ENCODE measurements at regions not wholly inside any gene's neighbourhood (a gene's known extent, or its start where the extent isn't known, plus 50 kb on each side); places are given as distances from the start of the nearest gene placed in this dataset.
"Not testable (repeated sequence)": the region's sequence is repeated elsewhere in the genome, so short reads cannot be mapped to it uniquely, and the experiment has no call there.

- Histone ChIP-seq H3K36me3 (ENCODE audit: control insufficient read depth, insufficient read depth, low read length) (no peaks in the 10 kb centered on the region), H3K27ac (ENCODE audit: low read depth, low read length) (no peak overlapping the region), H3K4me3 (ENCODE audit: low read length) (no peak overlapping the region), H3K9ac (ENCODE audit: low read length) (no peak overlapping the region), H3K27me3 (ENCODE audit: control insufficient read depth, insufficient read depth, low read length) (no peaks in the 10 kb centered on the region), H3K4me1 (ENCODE audit: control insufficient read depth, insufficient read depth, low read length) (no peaks in the 10 kb centered on the region)
Observed at GRCh38 chr2:47964277-47964676, 58.0 kb upstream of the FBXO11 start.

- Histone ChIP-seq H3K4me1 (ENCODE audit: control insufficient read depth, insufficient read depth, low read length) (no peaks in the 10 kb centered on the region), H3K4me3 (ENCODE audit: low read length) (no peak overlapping the region), H3K27me3 (ENCODE audit: control insufficient read depth, insufficient read depth, low read length) (no peaks in the 10 kb centered on the region), H3K27ac (ENCODE audit: low read depth, low read length) (no peak overlapping the region), H3K9ac (ENCODE audit: low read length) (no peak overlapping the region), H3K36me3 (ENCODE audit: control insufficient read depth, insufficient read depth, low read length) (no peaks in the 10 kb centered on the region)
Observed at GRCh38 chr2:47964722-47965434, 58.6 kb upstream of the FBXO11 start.

GRCh38 chr2:47976728-47977127, 70.4 kb upstream of the FBXO11 start:
- H3K4me1 ChIP-seq (ENCODE audit: control insufficient read depth, insufficient read depth, low read length); H3K36me3 ChIP-seq (ENCODE audit: control insufficient read depth, insufficient read depth, low read length); H3K27ac ChIP-seq (ENCODE audit: low read depth, low read length); H3K4me3 ChIP-seq (ENCODE audit: low read length); H3K9ac ChIP-seq (ENCODE audit: low read length); H3K27me3 ChIP-seq (ENCODE audit: control insufficient read depth, insufficient read depth, low read length): not testable (repeated sequence)

GRCh38 chr2:47984041-47984440, 77.7 kb upstream of the FBXO11 start:
- H3K27me3 ChIP-seq (ENCODE audit: control insufficient read depth, insufficient read depth, low read length): no peaks in the 10 kb centered on the region
- H3K36me3 ChIP-seq (ENCODE audit: control insufficient read depth, insufficient read depth, low read length): no peaks in the 10 kb centered on the region
- H3K4me3 ChIP-seq (ENCODE audit: low read length): no peak overlapping the region
- no peak overlapping the region for H3K9ac ChIP-seq (ENCODE audit: low read length)
- no peaks in the 10 kb centered on the region for H3K4me1 ChIP-seq (ENCODE audit: control insufficient read depth, insufficient read depth, low read length)
- H3K27ac ChIP-seq (ENCODE audit: low read depth, low read length): no peak overlapping the region

GRCh38 chr2:47990503-47990902, 84.2 kb upstream of the FBXO11 start:
- H3K27me3 ChIP-seq (ENCODE audit: control insufficient read depth, insufficient read depth, low read length): no peaks in the 10 kb centered on the region

GRCh38 chr2:47992671-47993070, 86.4 kb upstream of the FBXO11 start:
- no peaks in the 10 kb centered on the region for H3K27me3 ChIP-seq (ENCODE audit: control insufficient read depth, insufficient read depth, low read length)
- no peak overlapping the region for H3K9ac ChIP-seq (ENCODE audit: low read length)
- H3K36me3 ChIP-seq (ENCODE audit: control insufficient read depth, insufficient read depth, low read length): no peaks in the 10 kb centered on the region
- H3K4me3 ChIP-seq (ENCODE audit: low read length): no peak overlapping the region
- H3K27ac ChIP-seq (ENCODE audit: low read depth, low read length): no peak overlapping the region
- no peaks in the 10 kb centered on the region for H3K4me1 ChIP-seq (ENCODE audit: control insufficient read depth, insufficient read depth, low read length)

More at GRCh38 chr2:47990503-47990902, 84.2 kb upstream of the FBXO11 start:
- Histone ChIP-seq H3K27ac (ENCODE audit: low read depth, low read length) (no peak overlapping the region), H3K4me1 (ENCODE audit: control insufficient read depth, insufficient read depth, low read length) (no peaks in the 10 kb centered on the region), H3K36me3 (ENCODE audit: control insufficient read depth, insufficient read depth, low read length) (no peaks in the 10 kb centered on the region), H3K9ac (ENCODE audit: low read length) (no peak overlapping the region), H3K4me3 (ENCODE audit: low read length) (no peak overlapping the region)

GRCh38 chr2:47996808-47997207, 90.5 kb upstream of the FBXO11 start:
- no peaks in the 10 kb centered on the region for H3K27me3 ChIP-seq (ENCODE audit: control insufficient read depth, insufficient read depth, low read length)
- no peak overlapping the region for H3K9ac ChIP-seq (ENCODE audit: low read length)
- no peak overlapping the region for H3K27ac ChIP-seq (ENCODE audit: low read depth, low read length)
- no peak overlapping the region for H3K4me3 ChIP-seq (ENCODE audit: low read length)
- H3K4me1 ChIP-seq (ENCODE audit: control insufficient read depth, insufficient read depth, low read length): no peaks in the 10 kb centered on the region
- no peaks in the 10 kb centered on the region for H3K36me3 ChIP-seq (ENCODE audit: control insufficient read depth, insufficient read depth, low read length)

- Histone ChIP-seq H3K27ac (ENCODE audit: low read depth, low read length) (no peak overlapping the region), H3K4me1 (ENCODE audit: control insufficient read depth, insufficient read depth, low read length) (no peaks in the 10 kb centered on the region), H3K9ac (ENCODE audit: low read length) (no peak overlapping the region), H3K27me3 (ENCODE audit: control insufficient read depth, insufficient read depth, low read length) (no peaks in the 10 kb centered on the region), H3K4me3 (ENCODE audit: low read length) (no peak overlapping the region), H3K36me3 (ENCODE audit: control insufficient read depth, insufficient read depth, low read length) (no peaks in the 10 kb centered on the region)
Observed at GRCh38 chr2:47999512-47999911, 93.2 kb upstream of the FBXO11 start.

GRCh38 chr2:48001498-48001897, 95.2 kb upstream of the FBXO11 start:
- H3K27ac ChIP-seq (ENCODE audit: low read depth, low read length): no peak overlapping the region
- H3K27me3 ChIP-seq (ENCODE audit: control insufficient read depth, insufficient read depth, low read length): no peaks in the 10 kb centered on the region
- no peak overlapping the region for H3K9ac ChIP-seq (ENCODE audit: low read length)
- no peak overlapping the region for H3K4me3 ChIP-seq (ENCODE audit: low read length)
- no peaks in the 10 kb centered on the region for H3K4me1 ChIP-seq (ENCODE audit: control insufficient read depth, insufficient read depth, low read length)
- H3K36me3 ChIP-seq (ENCODE audit: control insufficient read depth, insufficient read depth, low read length): no peaks in the 10 kb centered on the region

- Histone ChIP-seq H3K4me1 (ENCODE audit: control insufficient read depth, insufficient read depth, low read length) (no peaks in the 10 kb centered on the region), H3K4me3 (ENCODE audit: low read length) (no peak overlapping the region), H3K27me3 (ENCODE audit: control insufficient read depth, insufficient read depth, low read length) (no peaks in the 10 kb centered on the region), H3K27ac (ENCODE audit: low read depth, low read length) (no peak overlapping the region), H3K36me3 (ENCODE audit: control insufficient read depth, insufficient read depth, low read length) (no peaks in the 10 kb centered on the region), H3K9ac (ENCODE audit: low read length) (no peak overlapping the region)
Observed at GRCh38 chr2:48006094-48006493, 99.8 kb upstream of the FBXO11 start.

- H3K9ac ChIP-seq (ENCODE audit: low read length): no peak overlapping the region
- no peaks in the 10 kb centered on the region for H3K27me3 ChIP-seq (ENCODE audit: control insufficient read depth, insufficient read depth, low read length)
- H3K27ac ChIP-seq (ENCODE audit: low read depth, low read length): no peak overlapping the region
- H3K4me1 ChIP-seq (ENCODE audit: control insufficient read depth, insufficient read depth, low read length): no peaks in the 10 kb centered on the region
- H3K4me3 ChIP-seq (ENCODE audit: low read length): no peak overlapping the region
- no peaks in the 10 kb centered on the region for H3K36me3 ChIP-seq (ENCODE audit: control insufficient read depth, insufficient read depth, low read length)
Observed at GRCh38 chr2:48007699-48008268, 101.5 kb upstream of the FBXO11 start.

GRCh38 chr2:48009256-48009655, 103.0 kb upstream of the FBXO11 start:
- Histone ChIP-seq H3K27ac (ENCODE audit: low read depth, low read length) (no peak overlapping the region), H3K4me1 (ENCODE audit: control insufficient read depth, insufficient read depth, low read length) (no peaks in the 10 kb centered on the region), H3K9ac (ENCODE audit: low read length) (no peak overlapping the region), H3K27me3 (ENCODE audit: control insufficient read depth, insufficient read depth, low read length) (no peaks in the 10 kb centered on the region), H3K4me3 (ENCODE audit: low read length) (no peak overlapping the region), H3K36me3 (ENCODE audit: control insufficient read depth, insufficient read depth, low read length) (no peaks in the 10 kb centered on the region)

GRCh38 chr2:48015421-48015820, 109.1 kb upstream of the FBXO11 start:
- Histone ChIP-seq H3K9ac (ENCODE audit: low read length) (no peak overlapping the region), H3K4me3 (ENCODE audit: low read length) (no peak overlapping the region), H3K27me3 (ENCODE audit: control insufficient read depth, insufficient read depth, low read length) (no peaks in the 10 kb centered on the region), H3K36me3 (ENCODE audit: control insufficient read depth, insufficient read depth, low read length) (no peaks in the 10 kb centered on the region), H3K27ac (ENCODE audit: low read depth, low read length) (no peak overlapping the region), H3K4me1 (ENCODE audit: control insufficient read depth, insufficient read depth, low read length) (no peaks in the 10 kb centered on the region)
